Fibroblast of skin of back (primary cell): ENCODE measurements at regions not wholly inside any gene's neighbourhood (a gene's known extent, or its start where the extent isn't known, plus 50 kb on each side); places are given as distances from the start of the nearest gene placed in this dataset.
A peak's percentile ranks its signal among the peaks of the same experiment; 100 is the strongest.

Source experiments
- DNase-seq: peaks from one replicate; pipeline ENCODE4 v3.0.0-alpha.2; 2013

DNA sequence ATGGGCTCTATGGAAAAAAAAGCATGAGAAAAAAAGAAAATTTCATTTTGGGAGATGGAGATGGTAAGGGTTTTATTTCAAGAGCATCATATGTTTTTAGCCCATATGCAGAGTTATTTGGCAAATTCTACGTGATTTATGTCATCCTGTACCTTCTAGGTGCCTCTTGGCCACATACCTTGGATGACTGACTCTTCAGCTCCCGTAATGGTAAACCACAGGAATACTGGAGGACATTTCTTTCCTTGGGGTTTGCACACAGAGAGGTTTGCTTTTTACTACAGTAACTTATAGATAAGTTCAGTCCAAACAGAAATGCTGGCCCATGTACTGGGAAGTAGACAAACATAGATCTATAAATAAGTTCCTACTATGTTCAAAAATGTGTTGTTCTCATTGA lies 132.2 kb downstream of the SH3BGRL2 start:
- no peak for DNase-seq

GRCh38 chr6:79762370-79762769 lies 131.2 kb downstream of the SH3BGRL2 start:
- DNase-seq: peak; percentile 23

DNA sequence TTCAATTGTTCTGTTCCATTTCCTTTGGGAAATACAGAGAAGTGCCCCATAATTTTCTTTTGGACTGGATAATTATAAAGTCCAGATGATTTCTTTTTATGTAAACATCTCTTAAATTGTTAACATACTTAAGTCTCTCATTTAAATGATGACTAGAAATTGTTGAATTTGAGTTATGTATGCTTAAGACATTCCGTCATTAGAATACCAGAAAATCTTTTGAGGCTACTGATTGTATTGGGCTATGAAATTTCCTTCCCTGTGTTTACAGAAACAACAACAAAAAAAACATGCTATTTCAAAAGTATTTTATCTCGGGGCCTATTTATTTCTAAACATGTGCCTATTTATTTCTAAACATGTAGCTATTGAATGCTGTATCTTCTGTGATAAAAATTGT lies 125.4 kb downstream of the SH3BGRL2 start:
- DNase-seq: peak; percentile 80

GRCh38 chr6:79755967-79756366 lies 124.8 kb downstream of the SH3BGRL2 start:
- DNase-seq: no peak
